ENCODE measurements at regions not wholly inside any gene's neighbourhood (a gene's known extent, or its start where the extent isn't known, plus 50 kb on each side); places are given as distances from the start of the nearest gene placed in this dataset.
"Not testable (repeated sequence)": the region's sequence is repeated elsewhere in the genome, so short reads cannot be mapped to it uniquely, and the experiment has no call there.

DNA sequence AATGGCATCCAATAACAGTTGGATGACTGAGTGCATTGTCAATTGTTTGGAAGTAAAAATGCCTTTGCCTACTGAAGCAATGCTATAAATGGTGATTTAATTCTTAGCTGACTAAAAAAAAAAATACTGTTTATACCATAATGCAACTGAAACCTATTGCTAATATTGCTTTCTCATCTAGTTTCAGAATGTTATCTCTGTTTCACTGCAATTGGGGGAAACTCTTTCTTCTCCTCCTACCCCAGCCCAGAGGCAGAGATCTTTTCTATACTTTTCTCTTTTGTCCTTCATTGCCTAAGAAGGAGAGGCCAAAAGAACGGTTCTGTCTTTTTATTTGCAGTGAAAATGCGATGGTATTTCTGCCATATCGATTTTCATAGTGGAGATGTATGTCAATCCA is 242.5 kb downstream of the ZNF92 start:
- TF ChIP-seq, protein P1, sequence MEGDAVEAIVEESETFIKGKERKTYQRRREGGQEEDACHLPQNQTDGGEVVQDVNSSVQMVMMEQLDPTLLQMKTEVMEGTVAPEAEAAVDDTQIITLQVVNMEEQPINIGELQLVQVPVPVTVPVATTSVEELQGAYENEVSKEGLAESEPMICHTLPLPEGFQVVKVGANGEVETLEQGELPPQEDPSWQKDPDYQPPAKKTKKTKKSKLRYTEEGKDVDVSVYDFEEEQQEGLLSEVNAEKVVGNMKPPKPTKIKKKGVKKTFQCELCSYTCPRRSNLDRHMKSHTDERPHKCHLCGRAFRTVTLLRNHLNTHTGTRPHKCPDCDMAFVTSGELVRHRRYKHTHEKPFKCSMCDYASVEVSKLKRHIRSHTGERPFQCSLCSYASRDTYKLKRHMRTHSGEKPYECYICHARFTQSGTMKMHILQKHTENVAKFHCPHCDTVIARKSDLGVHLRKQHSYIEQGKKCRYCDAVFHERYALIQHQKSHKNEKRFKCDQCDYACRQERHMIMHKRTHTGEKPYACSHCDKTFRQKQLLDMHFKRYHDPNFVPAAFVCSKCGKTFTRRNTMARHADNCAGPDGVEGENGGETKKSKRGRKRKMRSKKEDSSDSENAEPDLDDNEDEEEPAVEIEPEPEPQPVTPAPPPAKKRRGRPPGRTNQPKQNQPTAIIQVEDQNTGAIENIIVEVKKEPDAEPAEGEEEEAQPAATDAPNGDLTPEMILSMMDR (optimal IDR thresholded peaks at IDR 0.05 in 1 of 3, IDR thresholded peaks at IDR 0.05 in 1 of 3, conservative IDR thresholded peaks at IDR 0.05 in 1 of 3; ENCODE audit: extremely low read depth in 1 of 3, insufficient read depth in 2 of 3, low read length in 3 of 3), result not testable (repeated sequence)
- TF ChIP-seq EZH2 (IDR thresholded peaks at IDR 0.05; ENCODE audit: low read length), result not testable (repeated sequence)

All from keratinocyte (primary cell).